HEK293T (cell line): ENCODE measurements at regions not wholly inside any gene's neighbourhood (a gene's known extent, or its start where the extent isn't known, plus 50 kb on each side); places are given as distances from the start of the nearest gene placed in this dataset.

Experiments
- CTCF ChIA-PET: fragments of 350-600 bp; formaldehyde crosslinking; extraction: SDS; loops from one replicate; lab custom pipeline; 2021; ENCODE audit warnings: antibody characterized with exemption, inconsistent platforms; lab: Yijun Ruan, JAX
- POLR2A ChIA-PET: fragments of 350-600 bp; formaldehyde crosslinking; extraction: SDS; loops from one replicate; lab custom pipeline; 2020; ENCODE audit warnings: antibody characterized with exemption, inconsistent platforms; lab: Yijun Ruan, JAX
- DNase-seq: peaks from one replicate; pipeline ENCODE4 v3.0.0; 2012; ENCODE audit warnings: mixed read lengths; ENCODE audit errors: extremely low spot score
- ARNT ChIP-seq: fragments of 450-650 bp; IDR thresholded peaks from 2 replicates; pipeline ENCODE4 v1.6.1; 2017; ENCODE audit warnings: mild to moderate bottlenecking
- BHLHE40 ChIP-seq: fragments of 450-650 bp; IDR thresholded peaks from 2 replicates; pipeline ENCODE4 v1.6.1; 2016; ENCODE audit warnings: mild to moderate bottlenecking, moderate library complexity, borderline replicate concordance
- CTBP1 ChIP-seq: fragments of 450-650 bp; IDR thresholded peaks from 2 replicates; pipeline ENCODE4 v1.6.1; 2016; ENCODE audit warnings: borderline replicate concordance
- ELF4 ChIP-seq: fragments of 450-650 bp; IDR thresholded peaks from 2 replicates; pipeline ENCODE4 v1.6.1; 2017; ENCODE audit warnings: antibody characterized with exemption
- FOXA1 ChIP-seq: fragments of 450-650 bp; IDR thresholded peaks from 2 replicates; pipeline ENCODE4 v1.6.1; 2016; ENCODE audit warnings: mild to moderate bottlenecking
- FOXK2 ChIP-seq: fragments of 450-650 bp; IDR thresholded peaks from 2 replicates; pipeline ENCODE4 v1.6.1; 2016; ENCODE audit warnings: mild to moderate bottlenecking
- FOXM1 ChIP-seq: fragments of 450-650 bp; IDR thresholded peaks from 2 replicates; pipeline ENCODE4 v1.6.1; 2017; ENCODE audit warnings: mild to moderate bottlenecking, borderline replicate concordance
- HDGF ChIP-seq: fragments of 450-650 bp; IDR thresholded peaks from 2 replicates; pipeline ENCODE4 v1.6.1; 2017; ENCODE audit warnings: antibody characterized with exemption, borderline replicate concordance
- L3MBTL2 ChIP-seq: fragments of 450-650 bp; conservative IDR thresholded peaks from 2 replicates; pipeline ENCODE4 v1.6.1; 2016; ENCODE audit warnings: mild to moderate bottlenecking
- LEF1 ChIP-seq: fragments of 450-650 bp; IDR thresholded peaks from 2 replicates; pipeline ENCODE4 v1.6.1; 2017; ENCODE audit warnings: mild to moderate bottlenecking, borderline replicate concordance
- NFRKB ChIP-seq: fragments of 450-650 bp; IDR thresholded peaks from 2 replicates; pipeline ENCODE4 v1.6.1; 2016; ENCODE audit warnings: mild to moderate bottlenecking, moderate library complexity
- PKNOX1 ChIP-seq: fragments of 450-650 bp; IDR thresholded peaks from 2 replicates; pipeline ENCODE4 v1.6.1; 2016
- SP1 ChIP-seq: fragments of 450-650 bp; IDR thresholded peaks from 2 replicates; pipeline ENCODE4 v1.6.1; 2017
- SUZ12 ChIP-seq: fragments of 450-650 bp; IDR thresholded peaks from 2 replicates; pipeline ENCODE4 v1.6.1; 2016; ENCODE audit warnings: mild to moderate bottlenecking
- TARDBP ChIP-seq: fragments of 450-650 bp; IDR thresholded peaks from 2 replicates; pipeline ENCODE4 v1.6.1; 2016
- ZNF384 ChIP-seq: fragments of 450-650 bp; IDR thresholded peaks from 2 replicates; pipeline ENCODE4 v1.6.1; 2016

GRCh38 chr6:11911538-11911937 lies 100.6 kb upstream of the HIVEP1 start:
- ChIA-PET CTCF (no interaction called here), POLR2A (no interaction called here)
- TF ChIP-seq HDGF (no peak), LEF1 (no peak), NFRKB (no peak), BHLHE40 (no peak), ZNF384 (no peak), SUZ12 (no peak), TARDBP (no peak)
- no peak for DNase-seq

- CTCF ChIA-PET = no interaction called here
- POLR2A ChIA-PET = no interaction called here
- TF ChIP-seq ZNF384 (no peak), NFRKB (no peak), ELF4 (no peak), LEF1 (no peak), FOXK2 (no peak), SP1 (no peak), TARDBP (no peak), FOXA1 (no peak), L3MBTL2 (no peak), PKNOX1 (no peak)
- DNase-seq = no peak
These were observed 102.4 kb upstream of the HIVEP1 start for GRCh38 chr6:11909696-11910132.

GRCh38 chr6:11908436-11909105 lies 103.5 kb upstream of the HIVEP1 start:
- POLR2A ChIA-PET = no interaction called here
- TF ChIP-seq TARDBP = no peak
- no peak for TF ChIP-seq L3MBTL2
- TF ChIP-seq BHLHE40 = no peak
- no peak for TF ChIP-seq NFRKB
- no peak for TF ChIP-seq PKNOX1
- no peak for TF ChIP-seq CTBP1
- CTCF ChIA-PET = no interaction called here
- DNase-seq = no peak

GRCh38 chr6:11903645-11904044 lies 108.5 kb upstream of the HIVEP1 start:
- TF ChIP-seq FOXA1 (no peak), TARDBP (no peak), SP1 (no peak), BHLHE40 (no peak), NFRKB (no peak), FOXK2 (no peak), LEF1 (no peak)
- DNase-seq = no peak
- ChIA-PET CTCF (interaction anchor here (0.7 kb wide), 1 partner anchor 9 kb away, joined by 3 read pairs; no protein-coding TSS in a partner anchor), POLR2A (no interaction called here)

GRCh38 chr6:11902527-11902926 lies 109.6 kb upstream of the HIVEP1 start:
- no peak for DNase-seq
- ChIA-PET CTCF (no interaction called here), POLR2A (no interaction called here)
- TF ChIP-seq FOXA1 (no peak), LEF1 (no peak), FOXK2 (no peak), HDGF (no peak), ARNT (no peak), ZNF384 (no peak), ELF4 (no peak), TARDBP (no peak), PKNOX1 (no peak), FOXM1 (no peak), CTBP1 (no peak), NFRKB (no peak), SP1 (no peak), L3MBTL2 (no peak)

- no peak for DNase-seq
- CTCF ChIA-PET = no interaction called here
- POLR2A ChIA-PET = no interaction called here
- TF ChIP-seq CTBP1 = no peak
- no peak for TF ChIP-seq FOXK2
- TF ChIP-seq ELF4 = no peak
- TF ChIP-seq LEF1 = no peak
- no peak for TF ChIP-seq ZNF384
- no peak for TF ChIP-seq TARDBP
These were observed 111.2 kb upstream of the HIVEP1 start for GRCh38 chr6:11900662-11901598.
